ENCODE measurements at regions not wholly inside any gene's neighbourhood (a gene's known extent, or its start where the extent isn't known, plus 50 kb on each side); places are given as distances from the start of the nearest gene placed in this dataset.
"Not testable (repeated sequence)": the region's sequence is repeated elsewhere in the genome, so short reads cannot be mapped to it uniquely, and the experiment has no call there.

- H3K4me1 ChIP-seq (ENCODE audit: control insufficient read depth in 2 of 3, insufficient read depth in 2 of 3, low read depth in 1 of 3, low read length in 3 of 3); H3K4me3 ChIP-seq (ENCODE audit: low read length in 3 of 3); H3K9ac ChIP-seq (ENCODE audit: low read length in 3 of 3); H3K9me3 ChIP-seq (ENCODE audit: control insufficient read depth in 2 of 3, insufficient read depth in 1 of 3, low read length in 3 of 3); intact Hi-C loops (cut with DNase I); H3K36me3 ChIP-seq (ENCODE audit: control insufficient read depth in 2 of 3, insufficient read depth in 3 of 3, low read length in 3 of 3); H3K27me3 ChIP-seq (ENCODE audit: control insufficient read depth, insufficient read depth, low read length); FAIRE-seq; DNase-seq; H3K27ac ChIP-seq (ENCODE audit: low read depth in 2 of 2, low read length in 2 of 2): not testable (repeated sequence)
Measured at GRCh38 chr2:111517721-111518053, 366.3 kb downstream of the ANAPC1 start.

GRCh38 chr2:111519071-111519470 is 364.9 kb downstream of the ANAPC1 start:
- H3K4me1 ChIP-seq (ENCODE audit: control insufficient read depth in 2 of 3, insufficient read depth in 2 of 3, low read depth in 1 of 3, low read length in 3 of 3): no peaks in the 10 kb centered on the region
- intact Hi-C loops (cut with DNase I): no loop called here
- FAIRE-seq (no peak), DNase-seq (no peak)
- TF ChIP-seq, protein P1, sequence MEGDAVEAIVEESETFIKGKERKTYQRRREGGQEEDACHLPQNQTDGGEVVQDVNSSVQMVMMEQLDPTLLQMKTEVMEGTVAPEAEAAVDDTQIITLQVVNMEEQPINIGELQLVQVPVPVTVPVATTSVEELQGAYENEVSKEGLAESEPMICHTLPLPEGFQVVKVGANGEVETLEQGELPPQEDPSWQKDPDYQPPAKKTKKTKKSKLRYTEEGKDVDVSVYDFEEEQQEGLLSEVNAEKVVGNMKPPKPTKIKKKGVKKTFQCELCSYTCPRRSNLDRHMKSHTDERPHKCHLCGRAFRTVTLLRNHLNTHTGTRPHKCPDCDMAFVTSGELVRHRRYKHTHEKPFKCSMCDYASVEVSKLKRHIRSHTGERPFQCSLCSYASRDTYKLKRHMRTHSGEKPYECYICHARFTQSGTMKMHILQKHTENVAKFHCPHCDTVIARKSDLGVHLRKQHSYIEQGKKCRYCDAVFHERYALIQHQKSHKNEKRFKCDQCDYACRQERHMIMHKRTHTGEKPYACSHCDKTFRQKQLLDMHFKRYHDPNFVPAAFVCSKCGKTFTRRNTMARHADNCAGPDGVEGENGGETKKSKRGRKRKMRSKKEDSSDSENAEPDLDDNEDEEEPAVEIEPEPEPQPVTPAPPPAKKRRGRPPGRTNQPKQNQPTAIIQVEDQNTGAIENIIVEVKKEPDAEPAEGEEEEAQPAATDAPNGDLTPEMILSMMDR (IDR thresholded peaks at IDR 0.05; ENCODE audit: borderline replicate concordance, extremely low read depth, insufficient read depth): no peak
- no peak overlapping the region for H3K27ac ChIP-seq (ENCODE audit: low read depth in 2 of 2, low read length in 2 of 2)
- no peak overlapping the region for H3K9ac ChIP-seq (ENCODE audit: low read length in 3 of 3)
- no peaks in the 10 kb centered on the region for H3K27me3 ChIP-seq (ENCODE audit: control insufficient read depth, insufficient read depth, low read length)
- H3K9me3 ChIP-seq (ENCODE audit: control insufficient read depth in 2 of 3, insufficient read depth in 1 of 3, low read length in 3 of 3): no peaks in the 10 kb centered on the region
- H3K36me3 ChIP-seq (ENCODE audit: control insufficient read depth in 2 of 3, insufficient read depth in 3 of 3, low read length in 3 of 3): no peaks in the 10 kb centered on the region
- no peak overlapping the region for H3K4me3 ChIP-seq (ENCODE audit: low read length in 3 of 3)

DNA sequence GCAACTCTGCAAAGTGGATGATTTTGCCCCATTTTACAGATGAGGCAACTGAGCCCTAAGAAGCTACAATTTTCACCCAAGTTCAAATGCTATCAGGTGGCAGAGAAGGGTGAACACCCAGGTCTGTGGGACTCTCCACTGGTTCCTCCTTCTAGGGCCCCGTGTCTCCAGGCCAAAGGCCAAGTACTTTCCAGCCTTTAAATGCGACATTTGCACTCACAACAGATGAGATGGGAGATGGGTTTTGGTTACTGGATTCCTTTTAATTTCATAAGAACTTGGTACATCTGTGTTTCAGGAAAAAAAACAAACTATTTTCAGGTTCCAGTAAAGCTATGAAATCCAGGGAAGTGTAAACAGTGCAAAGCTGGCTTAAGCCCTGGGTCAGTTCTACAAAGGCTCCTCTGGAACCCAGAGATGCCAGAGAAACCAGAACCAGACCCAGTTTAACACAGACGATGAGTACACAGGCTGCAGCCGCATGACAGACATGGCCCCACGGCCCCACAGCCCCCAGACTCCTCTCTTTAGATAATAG is 361.7 kb downstream of the ANAPC1 start:
- H3K9me3 ChIP-seq (ENCODE audit: control insufficient read depth in 2 of 3, insufficient read depth in 1 of 3, low read length in 3 of 3): no peaks in the 10 kb centered on the region
- H3K27ac ChIP-seq (ENCODE audit: low read depth in 2 of 2, low read length in 2 of 2): no peak overlapping the region
- DNase-seq (no peak), FAIRE-seq (no peak)
- H3K4me1 ChIP-seq (ENCODE audit: control insufficient read depth in 2 of 3, insufficient read depth in 2 of 3, low read depth in 1 of 3, low read length in 3 of 3): no peaks in the 10 kb centered on the region
- H3K36me3 ChIP-seq (ENCODE audit: control insufficient read depth in 2 of 3, insufficient read depth in 3 of 3, low read length in 3 of 3): no peaks in the 10 kb centered on the region
- TF ChIP-seq, protein P1 (IDR thresholded peaks at IDR 0.05; ENCODE audit: borderline replicate concordance, extremely low read depth, insufficient read depth): no peak
- intact Hi-C loops (cut with DNase I): no loop called here
- H3K4me3 ChIP-seq (ENCODE audit: low read length in 3 of 3): no peak overlapping the region
- no peaks in the 10 kb centered on the region for H3K27me3 ChIP-seq (ENCODE audit: control insufficient read depth, insufficient read depth, low read length)
- no peak overlapping the region for H3K9ac ChIP-seq (ENCODE audit: low read length in 3 of 3)

- H3K9me3 ChIP-seq (ENCODE audit: control insufficient read depth in 2 of 3, insufficient read depth in 1 of 3, low read length in 3 of 3): no peaks in the 10 kb centered on the region
- H3K4me1 ChIP-seq (ENCODE audit: control insufficient read depth in 2 of 3, insufficient read depth in 2 of 3, low read depth in 1 of 3, low read length in 3 of 3): no peaks in the 10 kb centered on the region
- intact Hi-C loops (cut with DNase I): no loop called here
- H3K9ac ChIP-seq (ENCODE audit: low read length in 3 of 3): no peak overlapping the region
- no peaks in the 10 kb centered on the region for H3K27me3 ChIP-seq (ENCODE audit: control insufficient read depth, insufficient read depth, low read length)
- no peak overlapping the region for H3K4me3 ChIP-seq (ENCODE audit: low read length in 3 of 3)
- TF ChIP-seq, protein P1 (IDR thresholded peaks at IDR 0.05; ENCODE audit: borderline replicate concordance, extremely low read depth, insufficient read depth): no peak
- H3K27ac ChIP-seq (ENCODE audit: low read depth in 2 of 2, low read length in 2 of 2): no peak overlapping the region
- DNase-seq (peak in 3 of 5 donors; percentile 33 to 54 (median 52)), FAIRE-seq (no peak)
- no peaks in the 10 kb centered on the region for H3K36me3 ChIP-seq (ENCODE audit: control insufficient read depth in 2 of 3, insufficient read depth in 3 of 3, low read length in 3 of 3)
Measured at GRCh38 chr2:111523009-111523408, 361.0 kb downstream of the ANAPC1 start.

DNA sequence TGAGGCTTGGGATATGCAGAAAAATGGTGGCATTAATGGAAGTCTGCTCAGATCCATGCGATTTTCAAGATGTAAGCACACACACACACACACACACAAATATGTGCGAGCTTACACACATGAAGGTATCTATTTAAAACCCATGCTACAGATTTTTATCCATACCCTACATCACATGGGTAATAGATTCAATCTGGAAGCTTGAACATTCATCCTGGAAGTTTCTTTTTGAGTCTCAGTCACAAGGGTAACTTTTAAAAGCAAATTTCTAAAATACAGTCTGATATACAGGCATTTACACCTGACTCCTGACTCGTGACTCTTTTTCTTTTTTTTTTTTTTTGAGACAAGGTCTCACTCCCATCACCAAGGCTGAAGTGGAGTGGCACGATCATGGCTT is 359.0 kb downstream of the ANAPC1 start:
- FAIRE-seq; H3K27me3 ChIP-seq (ENCODE audit: control insufficient read depth, insufficient read depth, low read length); H3K9me3 ChIP-seq (ENCODE audit: control insufficient read depth in 2 of 3, insufficient read depth in 1 of 3, low read length in 3 of 3); DNase-seq; H3K4me3 ChIP-seq (ENCODE audit: low read length in 3 of 3); intact Hi-C loops (cut with DNase I); H3K9ac ChIP-seq (ENCODE audit: low read length in 3 of 3); H3K36me3 ChIP-seq (ENCODE audit: control insufficient read depth in 2 of 3, insufficient read depth in 3 of 3, low read length in 3 of 3); H3K27ac ChIP-seq (ENCODE audit: low read depth in 2 of 2, low read length in 2 of 2); H3K4me1 ChIP-seq (ENCODE audit: control insufficient read depth in 2 of 3, insufficient read depth in 2 of 3, low read depth in 1 of 3, low read length in 3 of 3): not testable (repeated sequence)

DNA sequence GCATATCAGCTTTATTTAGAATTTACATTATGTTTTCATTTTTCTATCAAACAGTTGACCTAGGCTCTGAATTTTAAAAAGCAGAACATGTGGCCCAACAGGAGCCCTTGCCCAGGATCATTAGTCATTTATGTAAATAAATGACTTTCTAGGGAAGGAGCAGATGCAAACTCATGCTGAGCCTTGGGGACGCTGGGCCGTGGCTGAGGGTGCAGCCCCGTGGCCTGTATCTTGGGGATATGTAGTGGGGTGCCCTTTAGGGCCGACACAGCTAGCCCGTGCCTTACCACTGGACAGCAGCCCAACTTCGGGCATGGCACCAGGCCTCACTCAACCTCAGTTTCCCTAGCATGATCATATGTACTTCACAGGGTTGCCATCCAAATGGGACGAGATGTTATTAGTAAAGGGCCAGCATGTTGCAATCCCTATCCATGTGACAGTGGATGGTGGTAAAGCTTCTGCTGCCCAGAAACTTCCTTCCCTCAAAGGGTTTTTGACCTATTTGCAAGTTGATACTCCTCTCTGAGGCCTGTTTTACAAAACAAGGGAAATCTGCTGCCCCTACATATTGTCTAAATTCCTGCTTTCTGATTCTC is 357.9 kb downstream of the ANAPC1 start:
- H3K36me3 ChIP-seq (ENCODE audit: control insufficient read depth in 2 of 3, insufficient read depth in 3 of 3, low read length in 3 of 3); intact Hi-C loops (cut with DNase I); H3K27ac ChIP-seq (ENCODE audit: low read depth in 2 of 2, low read length in 2 of 2); H3K27me3 ChIP-seq (ENCODE audit: control insufficient read depth, insufficient read depth, low read length); H3K4me1 ChIP-seq (ENCODE audit: control insufficient read depth in 2 of 3, insufficient read depth in 2 of 3, low read depth in 1 of 3, low read length in 3 of 3); H3K9me3 ChIP-seq (ENCODE audit: control insufficient read depth in 2 of 3, insufficient read depth in 1 of 3, low read length in 3 of 3); FAIRE-seq; H3K9ac ChIP-seq (ENCODE audit: low read length in 3 of 3); DNase-seq; H3K4me3 ChIP-seq (ENCODE audit: low read length in 3 of 3): not testable (repeated sequence)

Measured in kidney (tissue), 13 donors.